Caco-2 (cell line): ENCODE measurements at regions not wholly inside any gene's neighbourhood (a gene's known extent, or its start where the extent isn't known, plus 50 kb on each side); places are given as distances from the start of the nearest gene placed in this dataset.

ENCODE experiments used
- BruUV-seq: library from RNA; stranded (reverse); fragments of 400-500 nt; replicated peaks from 2 replicates; lab custom pipeline; 2021; lab: Mats Ljungman, UMichigan
- CTCF ChIA-PET: fragments of 300-600 bp; sonication (Branson Sonifier 250); formaldehyde crosslinking; loops from one replicate; lab custom pipeline; 2022; ENCODE audit warnings: antibody characterized with exemption; lab: Charles Lee
- POLR2A ChIA-PET: fragments of 300-600 bp; sonication (Branson Sonifier 250); formaldehyde crosslinking; loops from one replicate; lab custom pipeline; 2022; ENCODE audit warnings: antibody characterized with exemption; lab: Charles Lee
- DNase-seq, 2 experiments: peaks; one replicate each; pipeline versions ENCODE4 v3.0.0 to v3.0.0-alpha.2; 2020 to 2022
- H3K27me3 ChIP-seq: replicated peaks from 2 replicates; pipeline ENCODE4 v1.6.0; 2011; ENCODE audit warnings: low read length; ENCODE audit not compliant: control insufficient read depth, insufficient read depth
- H3K36me3 ChIP-seq: 2 replicates; pipeline ENCODE4 v1.5.1; 2011; ENCODE audit warnings: low read length; ENCODE audit not compliant: control insufficient read depth, insufficient read depth
- H3K4me1 ChIP-seq: fragments of 250-450 bp; sonication (Bioruptor Pico); 2 replicates; pipeline ENCODE4 v1.5.1; 2020; ENCODE audit warnings: mild to moderate bottlenecking
- H3K4me3 ChIP-seq: 2 replicates; pipeline ENCODE4 v1.5.1; 2011; ENCODE audit warnings: low read depth, mild to moderate bottlenecking, control low read depth, low read length
- H3K9me3 ChIP-seq: fragments of 250-450 bp; sonication (Bioruptor Pico); 2 replicates; pipeline ENCODE4 v1.5.1; 2020; ENCODE audit warnings: mild to moderate bottlenecking, moderate library complexity
- H3K27ac Mint-ChIP-seq: one replicate; pipeline ENCODE4 v1.8.0; 2022; ENCODE audit warnings: mixed read lengths; ENCODE audit not compliant: unreplicated experiment
- H3K27me3 Mint-ChIP-seq: one replicate; pipeline ENCODE4 v1.8.0; 2022; ENCODE audit warnings: mixed read lengths; ENCODE audit not compliant: insufficient read depth, unreplicated experiment
- H3K36me3 Mint-ChIP-seq: one replicate; pipeline ENCODE4 v1.8.0; 2022; ENCODE audit warnings: mild to moderate bottlenecking, mixed read lengths; ENCODE audit not compliant: insufficient read depth, unreplicated experiment
- H3K4me1 Mint-ChIP-seq: one replicate; pipeline ENCODE4 v1.8.0; 2022; ENCODE audit warnings: low read depth, mixed read lengths; ENCODE audit not compliant: unreplicated experiment
- H3K4me3 Mint-ChIP-seq: one replicate; pipeline ENCODE4 v1.8.0; 2022; ENCODE audit warnings: mild to moderate bottlenecking, moderate library complexity, mixed read lengths; ENCODE audit not compliant: unreplicated experiment
- H3K9me3 Mint-ChIP-seq: one replicate; pipeline ENCODE4 v1.8.0; 2022; ENCODE audit warnings: mixed read lengths; ENCODE audit not compliant: unreplicated experiment
- intact Hi-C: fragments of 100-400 bp; cut with micrococcal nuclease; formaldehyde crosslinking; loops from one replicate; pipeline ENCODE4 v1.10.0; 2022; ENCODE audit not compliant: unreplicated experiment
- TF ChIP-seq, protein P1 (sequence below), 2 experiments: fragments of 200-600 bp in 1 of 2; IDR thresholded peaks; 1 replicate in 1 of 2; 2 replicates in 1 of 2; pipeline versions ENCODE4 v1.5.1 to v1.8.0; 2011 to 2022; ENCODE audit warnings: antibody characterized with exemption in 1 of 2, control low read depth in 1 of 2, inconsistent platforms in 1 of 2, low read depth in 1 of 2, low read length in 1 of 2, mild to moderate bottlenecking in 1 of 2, moderate library complexity in 1 of 2; ENCODE audit not compliant: insufficient read depth in 1 of 2, severe bottlenecking in 1 of 2, unreplicated experiment in 1 of 2

DNA sequence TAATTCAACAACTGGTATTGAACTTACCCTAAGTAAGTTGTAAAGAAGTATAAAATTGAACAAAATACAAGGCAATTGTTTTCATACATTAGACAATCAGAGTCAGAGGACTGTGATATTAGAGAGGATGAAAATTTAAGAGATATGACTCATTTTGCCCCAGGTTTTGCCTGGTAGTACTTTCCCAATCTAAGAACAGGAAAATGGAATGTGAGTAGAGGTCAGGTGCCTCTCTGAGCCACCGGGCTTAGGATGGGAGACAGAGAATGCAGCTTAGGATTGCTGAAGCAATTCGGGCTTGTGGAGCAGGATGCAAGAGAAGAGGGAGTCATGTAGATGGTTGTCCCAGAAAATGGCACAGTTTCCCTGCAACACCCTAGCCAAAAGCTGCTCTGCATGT, 219.7 kb upstream of the CHST9 start:
- Mint-ChIP-seq H3K9me3 (no peaks in the 10 kb centered on the region), H3K27me3 (no peaks in the 10 kb centered on the region), H3K4me3 (no peak overlapping the region), H3K36me3 (no peaks in the 10 kb centered on the region), H3K4me1 (no peaks in the 10 kb centered on the region), H3K27ac (no peak overlapping the region)
- no TSS peak for BruUV-seq
- CTCF ChIA-PET: no interaction called here
- POLR2A ChIA-PET: no interaction called here
- TF ChIP-seq, protein P1, sequence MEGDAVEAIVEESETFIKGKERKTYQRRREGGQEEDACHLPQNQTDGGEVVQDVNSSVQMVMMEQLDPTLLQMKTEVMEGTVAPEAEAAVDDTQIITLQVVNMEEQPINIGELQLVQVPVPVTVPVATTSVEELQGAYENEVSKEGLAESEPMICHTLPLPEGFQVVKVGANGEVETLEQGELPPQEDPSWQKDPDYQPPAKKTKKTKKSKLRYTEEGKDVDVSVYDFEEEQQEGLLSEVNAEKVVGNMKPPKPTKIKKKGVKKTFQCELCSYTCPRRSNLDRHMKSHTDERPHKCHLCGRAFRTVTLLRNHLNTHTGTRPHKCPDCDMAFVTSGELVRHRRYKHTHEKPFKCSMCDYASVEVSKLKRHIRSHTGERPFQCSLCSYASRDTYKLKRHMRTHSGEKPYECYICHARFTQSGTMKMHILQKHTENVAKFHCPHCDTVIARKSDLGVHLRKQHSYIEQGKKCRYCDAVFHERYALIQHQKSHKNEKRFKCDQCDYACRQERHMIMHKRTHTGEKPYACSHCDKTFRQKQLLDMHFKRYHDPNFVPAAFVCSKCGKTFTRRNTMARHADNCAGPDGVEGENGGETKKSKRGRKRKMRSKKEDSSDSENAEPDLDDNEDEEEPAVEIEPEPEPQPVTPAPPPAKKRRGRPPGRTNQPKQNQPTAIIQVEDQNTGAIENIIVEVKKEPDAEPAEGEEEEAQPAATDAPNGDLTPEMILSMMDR (IDR thresholded peaks at IDR 0.05; ENCODE audit: insufficient read depth in 1 of 2, low read depth in 1 of 2, low read length in 1 of 2, severe bottlenecking in 1 of 2, unreplicated experiment in 1 of 2): no peak
- no peaks in the 10 kb centered on the region for H3K36me3 ChIP-seq
- DNase-seq: no peak
- H3K9me3 ChIP-seq: no peaks in the 10 kb centered on the region
- H3K27me3 ChIP-seq: no peaks in the 10 kb centered on the region
- no peaks in the 10 kb centered on the region for H3K4me1 ChIP-seq
- H3K4me3 ChIP-seq: no peak overlapping the region
- intact Hi-C loops: no loop called here

DNA sequence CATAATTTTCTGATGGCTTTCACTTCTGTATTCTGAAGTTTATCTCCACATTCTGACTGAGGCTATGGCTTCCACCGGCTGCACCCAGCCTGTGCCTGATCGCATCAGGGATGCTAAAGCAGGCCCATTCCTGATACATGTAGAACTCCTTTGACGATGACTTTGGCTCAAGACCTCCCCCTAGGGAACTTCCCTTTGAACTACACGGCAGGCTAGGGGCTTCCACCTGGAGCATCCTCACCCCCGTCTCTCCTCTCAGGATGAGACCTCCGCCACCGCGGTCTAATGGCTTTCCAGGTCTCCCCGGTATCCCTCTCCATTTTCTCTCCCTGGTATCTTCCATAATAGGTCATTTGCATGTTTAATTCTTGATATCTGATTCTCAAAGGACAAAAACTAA, 214.9 kb upstream of the CHST9 start:
- Histone ChIP-seq H3K4me3 (no peak overlapping the region), H3K36me3 (no peaks in the 10 kb centered on the region), H3K9me3 (no peaks in the 10 kb centered on the region), H3K4me1 (no peaks in the 10 kb centered on the region), H3K27me3 (no peaks in the 10 kb centered on the region)
- ChIA-PET POLR2A (no interaction called here), CTCF (no interaction called here)
- Mint-ChIP-seq H3K27me3 (no peaks in the 10 kb centered on the region), H3K9me3 (no peaks in the 10 kb centered on the region), H3K4me3 (no peak overlapping the region), H3K36me3 (no peaks in the 10 kb centered on the region), H3K4me1 (no peaks in the 10 kb centered on the region), H3K27ac (no peak overlapping the region)
- intact Hi-C loops: loop anchor here (1.0 kb wide), 1 partner anchor 28 kb away; no protein-coding TSS in a partner anchor
- no TSS peak for BruUV-seq
- TF ChIP-seq, protein P1 (IDR thresholded peaks at IDR 0.05; ENCODE audit: insufficient read depth in 1 of 2, low read depth in 1 of 2, low read length in 1 of 2, severe bottlenecking in 1 of 2, unreplicated experiment in 1 of 2): no peak
- peak in 1 of 2 experiments; percentile 3 for DNase-seq

DNA sequence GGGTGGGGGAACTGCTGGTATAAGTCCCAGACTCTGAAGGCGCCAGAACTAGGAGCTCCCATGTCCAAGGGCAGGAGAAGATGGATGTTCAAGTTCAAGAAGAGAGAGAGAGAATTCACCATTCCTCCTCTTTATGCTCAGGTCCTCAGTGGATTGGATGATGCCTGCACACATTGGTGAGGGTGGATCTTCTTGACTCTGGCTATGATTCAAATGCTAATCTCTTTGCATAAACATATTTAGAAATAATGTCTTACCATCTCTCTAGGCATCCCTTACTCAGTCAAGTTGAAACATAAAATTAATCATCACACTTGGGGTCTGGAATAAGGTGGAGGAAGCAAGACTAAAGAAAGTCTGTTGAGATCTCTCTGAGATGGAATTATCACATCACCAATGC, 210.6 kb upstream of the CHST9 start:
- Histone ChIP-seq H3K36me3 (no peaks in the 10 kb centered on the region), H3K9me3 (no peaks in the 10 kb centered on the region), H3K4me3 (no peak overlapping the region), H3K4me1 (no peaks in the 10 kb centered on the region), H3K27me3 (no peaks in the 10 kb centered on the region)
- TF ChIP-seq, protein P1 (IDR thresholded peaks at IDR 0.05; ENCODE audit: insufficient read depth in 1 of 2, low read depth in 1 of 2, low read length in 1 of 2, severe bottlenecking in 1 of 2, unreplicated experiment in 1 of 2): no peak
- POLR2A ChIA-PET: no interaction called here
- Mint-ChIP-seq H3K4me1 (no peaks in the 10 kb centered on the region), H3K4me3 (no peak overlapping the region), H3K36me3 (no peaks in the 10 kb centered on the region), H3K9me3 (no peaks in the 10 kb centered on the region), H3K27ac (no peak overlapping the region), H3K27me3 (no peaks in the 10 kb centered on the region)
- BruUV-seq: no TSS peak
- DNase-seq: no peak
- intact Hi-C loops: no loop called here
- CTCF ChIA-PET: no interaction called here
